Frontal cortex (tissue), 3 donors: ENCODE measurements at regions not wholly inside any gene's neighbourhood (a gene's known extent, or its start where the extent isn't known, plus 50 kb on each side); places are given as distances from the start of the nearest gene placed in this dataset.
A peak's percentile ranks its signal among the peaks of the same experiment; 100 is the strongest.
"Not testable (repeated sequence)": the region's sequence is repeated elsewhere in the genome, so short reads cannot be mapped to it uniquely, and the experiment has no call there.

Source experiments
- DNase-seq, 2 donors: peaks; one replicate each; pipeline ENCODE4 v3.0.0; 2012; ENCODE audit warnings: low spot score in 2 of 2
- FAIRE-seq: peaks from 2 replicates; lab custom pipeline; 2012; peaks lifted over from hg19 to GRCh38; lab: Jason Lieb, UNC
- donor health status: control.
- donor health status: control.
- donor health status: control.

DNA sequence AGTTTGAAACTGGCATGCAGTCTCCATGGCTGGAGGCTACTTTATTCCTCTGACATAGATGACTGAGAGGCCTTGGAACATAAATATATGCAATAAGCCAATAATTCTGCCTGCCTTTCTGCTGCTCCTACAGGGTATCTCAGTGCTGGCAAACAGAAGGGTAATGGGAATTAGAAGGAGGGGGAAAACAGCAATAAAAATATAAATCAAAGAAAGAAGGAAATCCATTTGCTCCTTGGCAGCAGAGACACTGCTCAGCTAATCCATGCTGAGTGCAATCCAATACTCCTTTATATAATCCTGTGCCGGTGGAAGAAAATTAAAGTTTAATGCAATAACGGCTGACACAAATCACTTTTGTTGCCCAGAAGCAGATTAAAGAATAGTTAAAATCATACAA, 478.9 kb downstream of the SPATA31D1 start:
- FAIRE-seq = no peak
- DNase-seq = no peak

DNA sequence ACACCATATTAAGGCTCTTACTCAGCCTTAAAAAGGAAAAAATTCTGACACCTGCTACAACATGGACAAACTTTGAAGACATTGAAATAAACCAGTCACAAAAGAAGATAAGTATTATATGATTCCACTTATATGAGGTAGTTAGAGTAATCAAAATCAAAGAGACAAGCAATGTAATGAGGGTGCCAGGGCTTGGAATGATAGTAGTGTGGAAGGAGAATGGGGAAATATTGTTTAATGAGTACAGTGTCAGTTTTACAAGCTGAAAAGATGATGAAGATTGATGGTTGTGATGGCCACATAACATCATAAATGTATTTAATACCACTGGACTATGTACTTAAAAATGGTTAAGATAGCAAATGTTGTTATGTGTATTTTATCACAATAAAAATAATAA, 485.7 kb downstream of the SPATA31D1 start:
- no peak for FAIRE-seq
- DNase-seq = no peak

DNA sequence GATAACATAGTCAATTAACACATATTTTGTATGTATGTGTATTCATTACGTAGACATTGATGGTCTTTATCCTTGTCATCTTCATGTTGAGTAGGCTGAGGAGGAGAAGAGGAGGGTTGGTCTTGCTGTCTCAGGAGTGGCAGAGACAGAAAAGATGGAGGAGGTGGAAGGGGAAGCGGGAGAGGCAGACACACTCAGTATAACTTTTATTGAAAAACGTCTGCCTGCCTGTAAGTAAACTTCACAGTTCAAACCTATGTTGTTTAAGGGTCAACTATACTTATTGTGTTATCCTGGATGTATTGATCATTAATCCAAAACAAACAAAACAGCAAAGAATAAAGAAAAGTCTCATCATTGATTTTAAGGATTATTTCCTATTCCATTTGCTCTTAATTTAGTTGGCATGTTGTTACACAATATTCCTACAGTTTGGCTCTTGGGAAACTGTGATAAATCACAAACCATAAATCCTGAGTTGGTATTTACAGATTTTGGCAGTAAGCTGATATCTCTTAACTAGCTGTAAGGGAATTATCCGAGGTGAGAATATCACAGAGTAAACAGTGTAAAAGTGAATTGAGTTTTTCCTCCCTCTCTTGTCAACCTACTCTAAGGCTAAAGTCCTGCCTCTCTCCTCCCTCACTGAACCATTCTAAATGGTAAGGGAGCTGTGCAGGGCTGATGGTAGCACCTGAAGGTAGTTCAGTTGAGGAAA, 487.2 kb downstream of the SPATA31D1 start:
- no peak for FAIRE-seq
- DNase-seq = no peak

DNA sequence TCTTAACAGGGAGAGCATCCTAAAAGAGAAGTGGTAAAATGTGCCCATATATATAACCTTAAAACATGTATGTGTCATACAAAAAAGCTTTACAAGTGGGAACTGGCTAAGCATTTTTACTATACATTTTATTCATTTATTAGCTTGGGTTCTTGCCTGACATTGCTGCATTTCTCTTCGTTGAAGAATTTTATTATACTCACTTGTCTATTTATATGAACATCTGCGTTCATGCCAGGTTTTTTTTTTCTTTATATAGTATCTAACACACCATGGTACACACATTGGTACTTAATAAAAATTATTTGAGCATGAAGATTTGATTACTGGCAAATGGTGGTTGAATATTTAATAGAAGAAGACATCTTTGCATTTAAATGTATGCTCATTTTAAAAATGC, 492.3 kb downstream of the SPATA31D1 start:
- FAIRE-seq = no peak
- no peak for DNase-seq

DNA sequence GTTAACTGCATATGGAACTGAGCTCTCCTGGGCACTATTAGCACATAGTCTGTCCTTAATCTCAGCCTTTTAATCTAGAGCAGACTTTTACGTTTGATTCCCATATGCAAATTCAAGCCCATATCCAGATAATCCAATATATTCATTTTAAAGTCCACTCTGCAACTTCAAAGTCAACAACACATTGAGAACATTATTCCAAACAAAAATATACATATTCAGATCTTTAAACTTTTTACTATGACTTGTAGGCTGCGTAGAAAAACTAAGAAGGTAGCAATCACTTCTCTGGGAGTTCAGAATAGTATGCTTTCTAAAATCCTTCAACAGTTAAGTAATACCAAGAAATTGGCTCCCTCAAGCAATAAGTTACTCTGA, 499.4 kb downstream of the SPATA31D1 start:
- no peak for DNase-seq
- FAIRE-seq = no peak

DNA sequence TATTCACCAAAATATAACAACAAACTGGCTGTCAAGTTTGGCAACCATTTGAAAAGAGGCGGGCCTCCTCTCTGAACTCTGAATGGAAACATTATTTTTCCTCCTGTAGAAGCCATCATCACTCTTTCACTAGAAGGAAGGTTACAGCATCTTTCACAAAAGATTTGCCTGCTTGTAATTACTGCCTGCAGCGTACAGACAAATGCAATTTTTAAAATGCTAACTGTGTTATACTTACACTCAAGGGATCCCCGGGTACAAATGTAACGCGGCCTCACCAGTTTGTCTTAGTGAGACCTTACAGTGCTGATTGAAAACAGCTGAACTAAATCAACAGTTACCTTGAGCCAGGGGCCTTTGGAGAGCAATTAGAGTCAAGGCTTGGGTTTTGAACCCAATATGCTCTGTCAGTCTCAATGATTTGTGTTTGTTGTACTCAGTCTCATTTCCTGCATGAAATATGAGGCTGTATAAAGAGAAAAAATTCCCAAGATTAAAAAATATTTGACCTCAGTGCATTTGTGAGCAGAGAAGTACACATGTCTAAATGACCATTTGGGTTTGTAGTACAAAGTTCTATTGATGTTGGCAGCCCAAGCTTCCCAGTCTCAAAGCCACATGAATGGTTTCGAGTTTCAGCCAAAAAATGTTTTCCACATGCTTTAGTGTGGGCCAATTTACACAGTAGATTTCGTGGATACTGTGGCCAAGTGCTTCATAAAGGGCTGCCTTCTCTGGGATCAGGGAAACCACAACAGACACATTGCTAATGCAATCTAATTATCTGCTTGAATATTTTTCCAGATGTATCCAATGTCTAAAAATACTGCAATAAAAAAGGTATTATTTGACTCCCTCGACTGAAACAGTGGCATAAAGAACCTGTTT, 500.0 kb downstream of the SPATA31D1 start:
- DNase-seq (peak in 1 of 2 donors; percentile 5), FAIRE-seq (no peak)

DNA sequence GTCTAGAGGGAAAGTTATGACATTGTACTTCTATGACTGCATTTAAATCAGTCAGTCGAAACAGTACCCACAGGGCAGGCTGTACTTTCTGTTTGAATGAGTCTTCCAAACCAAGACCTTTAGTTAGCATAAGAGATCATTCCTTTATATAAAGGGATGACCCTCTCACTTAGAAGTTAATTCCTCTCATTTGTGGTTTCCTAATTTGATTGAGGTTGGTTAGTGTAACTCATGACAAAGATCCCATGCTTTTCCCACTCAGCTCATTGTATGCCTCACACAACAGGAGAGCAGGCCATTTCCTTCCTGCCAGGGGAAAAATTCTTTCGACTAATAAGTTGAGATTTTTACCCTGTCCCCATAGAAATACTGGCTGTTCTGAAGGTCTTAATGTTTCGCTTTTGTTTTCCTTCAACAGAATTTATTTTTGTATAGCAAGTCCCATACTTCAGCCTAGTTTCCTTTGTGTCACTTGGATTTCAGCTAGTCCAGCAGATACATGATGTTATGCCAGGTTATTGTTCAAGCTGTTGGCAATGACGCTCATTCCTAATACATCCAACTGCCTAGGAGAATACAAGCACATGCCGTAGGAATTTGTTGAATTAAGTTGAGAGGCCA, 500.7 kb downstream of the SPATA31D1 start:
- DNase-seq (peak in 1 of 2 donors; percentile 15), FAIRE-seq (no peak)

DNA sequence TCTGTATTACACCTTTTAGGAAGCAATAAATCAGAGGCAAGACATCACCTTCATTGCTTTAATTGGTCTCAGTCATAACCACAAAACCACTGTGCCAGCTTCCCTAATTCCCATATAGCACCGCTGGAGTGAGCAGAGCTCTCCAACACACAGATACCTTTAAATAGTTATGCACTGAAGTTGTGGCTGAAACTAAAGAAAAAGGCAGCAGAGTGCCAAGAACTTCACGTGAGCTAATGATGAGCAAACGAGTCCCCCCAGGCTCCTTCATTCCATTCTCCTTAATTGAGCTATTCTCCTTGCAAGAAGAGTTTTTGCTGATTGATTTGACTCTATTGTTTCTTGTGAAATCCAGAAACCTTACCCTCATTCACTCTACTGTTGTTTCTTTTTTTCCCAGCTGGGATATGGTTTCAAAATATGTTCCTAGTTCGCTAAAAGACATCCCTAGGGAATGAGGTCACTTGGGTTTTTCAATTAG, 501.5 kb downstream of the SPATA31D1 start:
- DNase-seq (no peak), FAIRE-seq (no peak)

DNA sequence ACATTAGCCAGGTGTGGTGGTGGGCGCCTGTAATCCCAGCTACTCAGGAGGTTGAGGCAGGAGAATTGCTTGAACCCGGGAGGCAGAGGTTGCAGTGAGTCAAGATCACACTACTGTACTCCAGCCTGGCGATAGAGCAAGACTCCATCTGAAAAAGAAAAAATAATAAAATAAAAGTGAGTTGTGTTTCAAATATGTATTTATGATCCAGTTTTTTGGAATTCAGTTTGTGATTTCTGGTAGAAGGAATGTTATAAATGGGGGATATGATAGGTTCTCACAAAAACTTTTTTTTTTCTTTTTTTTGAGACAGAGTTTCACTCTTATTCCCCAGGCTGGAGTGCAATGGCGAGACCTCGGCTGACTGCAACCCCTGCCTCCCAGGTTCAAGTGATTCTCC, 502.2 kb downstream of the SPATA31D1 start:
- not testable (repeated sequence) for DNase-seq, FAIRE-seq

DNA sequence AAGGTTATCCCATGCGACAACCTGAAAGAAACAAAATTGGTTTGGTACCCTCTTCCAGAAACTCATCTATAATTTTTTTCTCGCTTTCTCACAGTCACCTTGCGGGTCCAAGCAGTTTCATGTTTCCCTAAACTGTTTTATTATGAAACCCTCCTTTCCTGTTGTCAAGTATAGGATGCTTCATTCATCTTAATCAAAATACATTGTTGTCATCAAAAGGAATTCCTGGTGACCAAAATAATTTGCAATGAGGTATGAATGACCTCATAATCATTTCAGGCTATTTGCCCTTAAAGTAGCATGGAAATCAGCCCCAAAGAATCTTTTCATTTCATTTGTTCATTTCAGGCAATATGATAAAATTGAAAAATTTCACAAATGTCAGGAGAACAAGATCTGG, 503.0 kb downstream of the SPATA31D1 start:
- no peak for DNase-seq
- FAIRE-seq = no peak

DNA sequence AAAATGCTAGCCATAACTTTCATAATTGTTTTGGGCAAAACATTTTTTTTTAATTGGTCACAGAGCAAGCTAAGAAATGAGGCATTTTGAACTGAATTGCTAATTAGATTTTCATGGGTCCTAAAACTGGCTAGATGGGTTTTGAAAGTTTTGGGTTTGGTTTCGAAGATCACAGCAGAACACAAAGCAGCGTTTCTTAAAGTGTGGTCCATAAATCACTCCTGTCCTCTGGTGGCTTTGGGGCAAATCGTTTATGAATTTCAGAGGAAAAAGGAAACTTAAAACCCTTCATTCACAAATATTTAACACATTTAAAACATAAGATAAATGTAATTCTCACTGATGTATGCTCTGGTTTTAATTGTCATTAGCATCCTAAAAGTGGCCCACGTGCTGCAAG, 503.7 kb downstream of the SPATA31D1 start:
- DNase-seq = no peak
- FAIRE-seq = no peak

DNA sequence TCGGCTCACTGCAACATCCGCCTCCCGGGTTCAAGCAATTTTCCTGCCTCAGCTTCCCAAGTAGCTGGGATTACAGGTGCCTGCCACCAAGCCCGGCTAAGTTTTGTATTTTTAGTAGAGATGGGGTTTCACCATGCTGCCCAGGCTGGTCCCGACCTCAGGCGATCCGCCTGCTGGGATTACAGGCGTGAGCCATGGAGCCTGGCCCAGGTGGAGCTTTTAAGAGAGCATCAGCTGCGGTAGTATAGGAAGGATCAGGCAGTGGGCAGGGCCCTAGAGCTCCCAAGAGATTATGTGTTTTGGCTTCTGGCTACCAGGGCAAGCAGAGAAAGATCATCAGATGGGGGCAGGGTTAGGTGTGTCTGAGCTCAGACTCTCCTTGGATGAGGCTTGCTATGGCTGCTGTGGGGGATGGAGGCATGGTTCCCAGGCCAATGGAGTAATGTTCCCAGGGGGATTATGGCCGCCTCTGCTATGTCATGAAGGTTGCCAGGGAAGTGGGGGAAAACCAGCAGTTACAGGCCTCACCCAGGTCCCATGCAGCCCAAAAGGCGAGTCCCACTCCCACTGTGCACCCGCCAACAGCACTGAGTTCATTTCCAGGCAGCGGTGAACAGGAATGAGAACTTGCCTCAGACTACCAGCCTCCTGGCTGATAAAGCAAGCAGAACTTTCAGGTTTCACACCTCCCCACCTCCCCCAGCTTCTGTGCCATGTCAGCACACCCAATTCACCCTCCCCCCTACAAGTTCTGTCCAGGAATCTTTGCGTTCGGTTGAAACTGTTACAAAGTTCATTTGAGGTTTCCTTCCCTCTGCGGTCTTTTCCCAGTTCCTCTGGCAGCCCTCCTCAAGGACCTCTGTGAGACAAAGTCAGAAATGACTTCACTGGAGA, 507.6 kb downstream of the SPATA31D1 start:
- FAIRE-seq (no peak), DNase-seq (no peak)

DNA sequence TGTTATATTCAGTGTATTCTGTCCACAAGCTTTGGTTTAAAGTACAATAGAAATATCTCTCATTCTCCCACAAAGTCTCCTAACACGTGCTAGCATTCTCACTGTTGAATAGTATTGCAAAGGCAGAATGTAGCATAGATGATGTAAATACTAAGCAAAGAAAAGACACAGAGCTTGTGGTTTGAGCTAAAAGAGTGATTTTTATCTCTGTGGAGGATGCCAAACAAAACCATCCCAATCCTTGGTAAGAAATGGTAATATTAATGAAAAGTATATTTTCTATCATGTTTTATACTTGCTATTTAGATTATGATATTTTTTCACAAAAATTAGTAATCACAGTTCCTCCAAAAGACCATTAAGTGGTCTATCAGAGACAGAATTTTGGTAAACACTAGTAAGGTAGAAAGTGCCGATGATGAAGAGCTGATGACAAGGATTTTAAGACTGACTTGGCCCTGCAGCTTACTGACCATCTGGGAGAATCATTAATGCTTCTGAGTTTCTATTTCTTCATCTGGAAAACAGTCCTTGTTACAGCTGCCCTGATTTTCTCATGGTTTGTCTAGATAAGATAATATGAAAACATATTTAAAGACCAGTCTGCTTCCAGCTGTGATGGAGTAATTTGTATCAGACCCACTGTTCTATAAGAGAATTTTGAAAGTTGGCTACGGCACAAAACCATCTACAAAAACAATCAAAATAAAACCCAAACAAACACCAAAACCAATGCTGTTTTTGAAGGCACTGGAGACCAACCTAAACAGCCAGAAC, 510.2 kb downstream of the SPATA31D1 start:
- FAIRE-seq = no peak

DNA sequence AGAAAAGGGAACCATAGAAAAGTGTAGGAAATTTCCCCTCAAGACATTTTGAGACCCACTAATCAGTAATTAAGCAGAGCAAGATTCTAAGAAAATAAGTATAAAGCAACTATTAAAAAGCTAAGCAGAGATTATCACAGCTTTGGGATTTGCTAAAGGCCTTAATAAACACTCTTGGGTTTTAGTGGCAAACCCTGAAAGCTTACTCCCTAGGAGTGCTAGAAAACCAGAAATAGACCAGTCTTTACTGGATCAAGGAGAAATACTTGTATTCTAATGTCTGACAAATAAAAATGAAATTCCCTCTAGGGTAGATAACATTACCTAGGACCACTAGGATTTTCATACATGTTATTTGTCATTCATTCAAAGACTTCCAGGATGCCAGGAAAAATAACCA, 510.8 kb downstream of the SPATA31D1 start:
- DNase-seq (no peak), FAIRE-seq (no peak)

More for the DNA sequence above, 510.2 kb downstream of the SPATA31D1 start:
- no peak for DNase-seq

DNA sequence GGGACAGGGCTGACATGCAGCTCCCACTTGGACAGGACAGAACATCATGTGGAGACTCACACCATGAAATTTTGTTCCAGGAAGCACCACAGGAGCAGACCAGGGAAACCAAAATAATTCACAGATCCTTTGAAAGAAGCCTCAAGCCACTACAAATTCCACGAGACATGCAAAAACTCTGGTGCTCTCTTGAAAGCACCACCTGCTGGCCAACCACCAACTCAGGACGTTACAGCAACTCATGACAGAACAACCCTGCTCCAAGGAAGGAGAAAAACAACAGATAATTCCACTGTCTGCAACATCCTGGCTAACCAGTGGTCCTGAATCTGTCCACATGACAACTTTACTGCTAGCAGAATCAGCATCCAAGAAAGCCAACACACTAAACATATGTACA, 516.0 kb downstream of the SPATA31D1 start:
- DNase-seq = no peak
- no peak for FAIRE-seq

DNA sequence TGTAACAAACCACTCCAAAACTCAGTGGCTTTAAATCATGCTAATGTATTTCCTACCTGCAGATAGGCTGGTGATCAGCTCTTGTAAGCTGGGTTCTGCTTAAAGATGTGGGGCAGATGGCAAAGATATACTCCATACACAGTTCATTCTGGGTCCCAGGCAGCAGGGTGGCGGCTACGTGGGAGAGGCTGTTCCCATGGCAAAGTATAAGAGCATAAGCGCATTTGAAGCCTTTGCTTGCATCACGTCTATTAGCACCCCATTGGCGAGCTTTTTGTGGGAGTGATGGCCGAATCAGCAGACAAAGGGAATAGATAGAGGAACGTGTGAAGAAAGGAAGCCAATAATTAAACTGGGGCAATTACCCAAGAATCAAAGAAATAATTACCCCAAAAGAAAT, 523.1 kb downstream of the SPATA31D1 start:
- DNase-seq (no peak), FAIRE-seq (no peak)

DNA sequence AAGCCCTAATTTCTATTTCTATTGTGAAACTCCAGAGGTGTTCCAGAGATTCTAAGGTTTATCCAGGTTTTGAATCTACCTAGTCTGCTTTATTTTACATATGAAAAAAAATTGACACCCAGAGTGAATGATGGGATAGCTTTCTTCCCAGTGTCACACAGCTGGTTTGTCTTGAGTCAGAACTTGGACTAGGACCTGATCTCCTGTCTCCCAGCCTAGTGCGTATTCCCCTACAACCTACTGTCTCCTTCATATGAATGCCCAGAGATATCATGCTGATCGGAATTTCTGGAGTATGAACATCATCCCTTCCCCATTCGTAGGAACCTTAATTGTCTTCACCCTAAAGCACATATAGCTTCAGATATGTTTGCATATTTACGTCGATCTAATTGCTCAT, 524.2 kb downstream of the SPATA31D1 start:
- FAIRE-seq = no peak
- DNase-seq = no peak

DNA sequence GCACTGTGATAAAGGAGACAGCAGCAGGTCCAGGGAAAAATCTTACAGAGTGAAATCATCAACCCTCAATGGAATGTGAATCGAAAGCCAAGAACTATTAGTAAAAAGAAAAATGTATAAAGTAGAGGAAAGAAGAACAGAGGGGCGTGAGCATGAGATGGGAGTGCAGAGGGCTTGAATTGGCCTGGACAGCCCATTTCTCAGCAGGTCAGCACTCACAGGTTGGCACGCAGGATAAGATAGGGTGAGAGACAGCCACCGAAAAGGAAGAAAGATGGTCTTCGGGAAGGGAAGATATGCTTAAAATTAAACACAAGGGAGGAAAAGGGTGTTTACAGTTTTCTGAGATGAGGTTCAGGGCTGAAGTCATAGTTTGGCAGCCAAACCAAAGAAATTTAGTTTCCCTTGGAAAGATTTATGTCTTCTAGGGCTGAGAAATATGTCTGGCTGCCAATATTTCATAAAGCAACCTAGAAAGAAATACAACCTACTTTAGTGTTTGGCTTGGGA, 524.7 kb downstream of the SPATA31D1 start:
- FAIRE-seq (no peak), DNase-seq (no peak)
